OCI-LY3 (cell line): ENCODE measurements at regions not wholly inside any gene's neighbourhood (a gene's known extent, or its start where the extent isn't known, plus 50 kb on each side); places are given as distances from the start of the nearest gene placed in this dataset.

ENCODE experiments used
- EZH2phosphoT487 ChIP-seq: fragments of 200-600 bp; shearing (Covaris generic); IDR thresholded peaks from 2 replicates; pipeline ENCODE4 v1.6.1; 2018; ENCODE audit warnings: antibody characterized with exemption, mixed run types, low read depth
- TF ChIP-seq, protein P1 (sequence below): fragments of 200-600, 300-600 bp; sonication (generic); IDR thresholded peaks from 2 replicates; pipeline ENCODE4 v1.5.1; 2014; ENCODE audit warnings: antibody characterized with exemption, low read length, low read depth

DNA sequence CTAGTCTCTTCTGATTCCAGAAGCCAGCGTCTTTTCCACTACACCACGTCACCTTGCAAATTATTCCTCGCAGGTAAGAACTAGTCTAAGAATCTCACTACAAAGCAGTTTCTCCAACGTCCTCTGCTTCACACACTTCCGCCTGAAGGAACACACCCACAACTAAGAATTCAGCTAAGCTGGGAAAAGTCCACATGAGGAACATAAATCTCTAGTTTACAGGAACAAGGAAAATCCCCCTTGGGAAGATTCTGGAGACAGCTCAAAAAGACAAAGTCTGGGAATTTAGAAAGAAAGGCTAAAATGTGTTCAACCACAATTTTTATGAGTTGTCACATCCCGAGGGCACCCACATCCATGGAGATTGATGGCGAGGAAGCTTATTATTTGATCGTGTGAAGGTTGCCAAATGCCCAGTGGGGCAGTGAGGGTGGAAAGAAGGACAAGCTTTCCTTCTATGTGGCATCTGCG is 780.2 kb upstream of the TBX3 start:
- TF ChIP-seq, protein P1, sequence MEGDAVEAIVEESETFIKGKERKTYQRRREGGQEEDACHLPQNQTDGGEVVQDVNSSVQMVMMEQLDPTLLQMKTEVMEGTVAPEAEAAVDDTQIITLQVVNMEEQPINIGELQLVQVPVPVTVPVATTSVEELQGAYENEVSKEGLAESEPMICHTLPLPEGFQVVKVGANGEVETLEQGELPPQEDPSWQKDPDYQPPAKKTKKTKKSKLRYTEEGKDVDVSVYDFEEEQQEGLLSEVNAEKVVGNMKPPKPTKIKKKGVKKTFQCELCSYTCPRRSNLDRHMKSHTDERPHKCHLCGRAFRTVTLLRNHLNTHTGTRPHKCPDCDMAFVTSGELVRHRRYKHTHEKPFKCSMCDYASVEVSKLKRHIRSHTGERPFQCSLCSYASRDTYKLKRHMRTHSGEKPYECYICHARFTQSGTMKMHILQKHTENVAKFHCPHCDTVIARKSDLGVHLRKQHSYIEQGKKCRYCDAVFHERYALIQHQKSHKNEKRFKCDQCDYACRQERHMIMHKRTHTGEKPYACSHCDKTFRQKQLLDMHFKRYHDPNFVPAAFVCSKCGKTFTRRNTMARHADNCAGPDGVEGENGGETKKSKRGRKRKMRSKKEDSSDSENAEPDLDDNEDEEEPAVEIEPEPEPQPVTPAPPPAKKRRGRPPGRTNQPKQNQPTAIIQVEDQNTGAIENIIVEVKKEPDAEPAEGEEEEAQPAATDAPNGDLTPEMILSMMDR, result no peak
- no peak for TF ChIP-seq EZH2phosphoT487
